AML-193 (cell line): ENCODE measurements at regions not wholly inside any gene's neighbourhood (a gene's known extent, or its start where the extent isn't known, plus 50 kb on each side); places are given as distances from the start of the nearest gene placed in this dataset.

ENCODE experiments used
- DNase-seq, 2 experiments: peaks; one replicate each; lab custom pipeline; 2025; lab: John Stamatoyannopoulos, UW

DNA sequence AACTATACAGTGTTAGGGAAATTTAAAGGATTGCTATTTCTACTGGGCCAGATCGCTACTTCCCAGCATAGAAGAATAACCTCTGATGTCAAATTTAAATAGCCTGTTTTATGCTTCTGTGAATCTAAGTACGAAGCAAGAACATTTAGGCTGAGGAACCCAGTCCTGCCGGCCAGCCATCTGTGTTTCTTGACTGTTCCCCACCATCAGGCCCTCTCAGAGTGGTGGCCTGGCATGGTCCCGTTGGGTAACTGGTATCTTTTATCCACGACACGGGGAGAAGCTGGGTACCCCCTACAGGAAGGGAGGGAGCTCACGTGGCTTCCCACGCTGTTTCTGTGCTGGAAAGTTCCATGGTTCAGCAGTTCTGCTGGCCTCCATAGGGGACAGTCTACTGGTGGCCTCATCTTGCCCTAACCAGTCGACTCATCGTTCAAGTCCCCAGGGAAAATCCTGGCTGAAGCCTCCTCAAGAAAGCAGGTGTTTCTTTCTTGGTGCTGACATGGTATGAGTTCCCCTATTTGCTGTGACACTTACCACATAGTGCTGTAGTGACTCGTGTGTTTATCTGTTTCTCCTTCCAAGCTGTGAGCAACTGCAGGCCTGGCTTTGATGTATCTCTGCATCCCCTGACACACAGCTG lies 201.7 kb upstream of the NLRP1 start:
- no peak for DNase-seq

DNA sequence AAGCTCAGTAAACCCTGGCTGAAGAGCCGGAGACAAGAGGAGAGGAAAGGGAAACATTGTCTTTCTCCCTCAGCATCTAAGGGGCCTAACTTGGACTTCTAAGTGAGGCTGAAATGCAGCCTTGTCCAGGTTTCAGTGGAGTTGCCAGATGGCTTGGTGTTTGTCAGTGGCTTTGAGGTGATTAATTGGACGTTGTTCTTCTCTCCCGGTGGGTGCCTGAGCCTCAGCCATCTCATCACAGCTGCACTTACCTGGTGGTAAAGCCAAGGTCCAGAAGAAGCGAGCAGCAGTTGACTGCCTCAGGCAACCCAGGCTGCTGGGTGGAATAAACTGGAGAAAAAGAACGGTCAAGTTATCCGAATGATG lies 202.2 kb upstream of the NLRP1 start:
- DNase-seq: no peak

DNA sequence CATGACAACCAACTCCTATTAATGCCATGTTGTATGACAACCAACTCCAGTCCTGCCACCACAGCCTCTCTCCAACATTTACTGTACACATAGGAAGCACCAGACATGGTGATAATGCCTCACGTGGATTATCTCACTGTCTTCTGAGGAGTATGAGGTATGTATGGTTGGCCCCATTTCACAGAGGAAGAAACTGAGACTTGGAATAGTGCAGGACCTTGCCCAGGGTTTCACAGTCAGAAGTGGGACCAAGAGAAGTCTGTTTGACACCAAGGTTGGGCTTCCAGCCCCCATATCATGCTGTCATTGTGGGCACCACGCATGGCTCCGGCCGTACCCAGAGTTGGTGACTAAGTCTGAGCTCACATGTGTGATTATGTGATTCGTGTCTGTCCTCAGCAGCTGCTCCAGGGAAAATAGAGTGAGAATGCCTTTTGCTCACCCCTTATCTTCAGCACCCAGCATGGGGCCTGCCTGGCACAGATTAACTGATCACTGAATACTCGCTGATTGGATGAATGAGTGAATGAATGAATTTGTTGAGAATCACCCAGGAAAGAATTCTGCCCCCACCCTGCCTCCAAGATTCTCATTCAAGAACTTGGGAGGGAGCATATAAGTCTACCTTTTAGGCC lies 204.1 kb upstream of the NLRP1 start:
- no peak for DNase-seq

DNA sequence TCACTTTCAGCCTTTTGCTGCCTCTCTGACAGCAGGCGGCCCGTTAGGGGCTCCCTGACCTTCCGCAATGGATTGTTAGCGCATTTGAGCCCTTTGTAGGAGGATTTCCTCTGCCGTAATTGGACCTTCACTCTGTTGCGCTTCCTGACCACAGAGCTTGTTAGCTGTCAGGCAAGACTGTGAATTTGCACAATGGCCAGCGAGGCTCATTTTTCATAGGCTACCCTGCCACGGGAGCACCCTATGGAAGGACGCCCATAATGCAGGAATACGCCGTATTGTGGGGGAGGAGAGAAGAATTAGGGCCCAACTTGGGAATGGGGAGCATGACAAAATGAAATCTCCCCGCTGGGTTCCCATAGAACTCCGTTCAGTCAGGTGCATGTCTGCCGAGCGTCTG lies 205.2 kb upstream of the NLRP1 start:
- no peak for DNase-seq

DNA sequence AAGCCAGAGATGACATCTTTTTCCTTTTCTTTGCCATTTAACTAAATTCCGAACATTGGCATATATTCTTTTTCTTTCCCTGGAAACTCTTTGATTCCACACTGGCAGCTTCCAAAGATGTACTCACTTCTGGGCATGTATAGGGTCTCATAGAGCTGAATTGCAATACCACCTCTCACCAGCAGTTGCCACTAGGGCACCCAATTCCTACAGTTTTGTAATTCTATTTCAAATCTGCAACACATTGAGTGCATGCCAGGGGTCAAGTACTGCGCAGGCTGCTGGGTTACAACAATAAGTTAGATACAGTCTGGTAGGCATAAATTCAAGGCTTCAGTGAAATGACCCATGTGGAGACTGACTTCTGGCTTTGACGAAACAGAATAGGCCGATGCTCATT lies 208.8 kb upstream of the NLRP1 start:
- DNase-seq: no peak

DNA sequence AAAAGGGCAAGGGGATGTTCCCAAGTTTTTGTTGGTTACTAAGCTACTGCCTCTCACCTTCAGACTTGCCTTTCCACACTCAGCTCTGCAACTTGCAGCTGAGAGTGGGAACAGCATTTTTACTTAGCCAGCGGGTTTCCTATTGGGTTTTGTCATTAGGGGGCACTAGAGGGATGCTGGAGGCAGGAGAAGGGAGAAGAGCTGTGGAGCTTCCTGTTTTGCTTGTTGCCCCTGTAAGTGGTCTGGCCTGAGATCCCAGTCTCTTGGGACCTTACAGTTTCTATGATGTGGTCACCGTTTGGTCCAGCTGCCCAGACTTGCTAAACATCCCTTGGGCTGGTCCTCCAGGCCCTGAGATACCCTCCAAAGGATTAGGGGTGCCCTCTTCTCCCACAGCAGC lies 209.6 kb upstream of the NLRP1 start:
- no peak for DNase-seq

DNA sequence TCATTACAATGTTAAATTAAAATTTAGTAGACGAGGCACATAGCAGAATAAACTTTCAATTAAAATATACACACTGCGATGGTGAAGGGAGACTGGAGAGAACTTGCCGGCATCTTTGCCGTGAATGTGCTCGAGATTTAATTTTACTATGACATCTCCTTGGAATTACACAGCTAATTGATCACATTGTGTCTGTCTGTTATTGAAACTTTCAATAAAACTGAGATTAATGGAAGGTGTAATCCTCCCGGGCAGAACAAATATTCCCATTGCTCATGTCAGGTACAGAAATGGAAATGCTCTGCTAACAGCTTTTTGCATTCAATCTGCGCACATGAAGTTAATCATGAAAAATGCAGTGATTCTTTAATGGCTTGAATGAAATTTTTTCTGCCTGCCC lies 210.1 kb upstream of the NLRP1 start:
- DNase-seq: no peak

DNA sequence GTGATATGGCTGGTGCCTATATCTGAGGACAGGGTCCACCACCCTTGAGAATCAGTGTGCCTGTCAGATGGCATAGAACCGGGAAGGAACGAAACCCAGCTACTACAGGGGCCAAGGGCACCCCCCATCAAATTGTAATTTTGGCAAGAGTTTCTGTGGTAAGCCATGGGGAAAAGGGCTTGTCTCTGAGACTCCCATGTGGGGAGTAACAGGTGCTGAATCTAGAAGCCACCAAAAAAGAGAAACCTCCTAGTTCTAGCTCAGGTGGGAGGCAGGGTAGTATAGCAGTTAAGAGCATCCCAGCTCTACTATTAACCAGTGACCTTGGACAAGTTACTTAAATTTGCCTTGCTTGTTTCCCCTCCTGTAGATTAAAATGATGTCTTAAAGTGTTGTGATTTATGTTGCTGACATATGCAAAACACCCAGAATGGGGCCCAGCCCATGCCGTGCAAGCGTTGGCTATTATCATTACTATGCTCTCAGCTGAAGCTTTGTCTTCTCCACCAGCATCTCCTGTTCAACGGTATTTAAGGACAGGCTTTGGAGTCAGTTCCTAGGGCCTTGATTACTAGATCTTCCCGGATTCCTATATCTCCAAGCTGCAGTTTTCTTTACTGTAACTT lies 210.7 kb upstream of the NLRP1 start:
- no peak for DNase-seq

DNA sequence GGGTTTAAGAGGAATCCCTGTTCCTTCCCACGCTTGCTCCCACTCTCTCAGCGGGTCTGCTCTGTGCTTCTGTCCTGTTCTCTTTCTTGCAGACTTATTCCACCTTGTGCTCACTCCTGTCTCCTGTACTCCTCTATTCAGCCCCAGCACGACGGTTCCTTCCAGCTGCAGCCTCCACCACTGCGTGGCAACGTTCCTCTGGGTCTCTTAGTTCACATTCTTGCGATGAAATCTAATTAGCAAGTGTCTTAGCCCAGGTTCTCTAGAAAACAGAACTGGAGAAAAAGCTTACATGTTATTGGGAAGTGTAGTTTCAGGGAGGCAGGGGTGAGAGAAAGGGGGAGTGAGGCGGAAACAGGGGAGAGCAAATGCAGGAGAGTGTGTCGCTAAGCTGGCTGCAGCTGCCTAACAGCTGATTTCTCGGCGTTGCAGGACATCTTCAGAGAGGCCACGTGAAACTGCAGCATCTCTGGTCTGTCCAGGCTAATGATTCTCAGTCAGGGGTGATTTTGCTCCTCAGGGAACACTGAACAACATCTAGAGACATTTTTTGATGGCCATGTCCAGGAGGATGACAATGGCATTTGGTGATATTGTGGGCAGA lies 213.2 kb upstream of the NLRP1 start:
- DNase-seq: no peak

DNA sequence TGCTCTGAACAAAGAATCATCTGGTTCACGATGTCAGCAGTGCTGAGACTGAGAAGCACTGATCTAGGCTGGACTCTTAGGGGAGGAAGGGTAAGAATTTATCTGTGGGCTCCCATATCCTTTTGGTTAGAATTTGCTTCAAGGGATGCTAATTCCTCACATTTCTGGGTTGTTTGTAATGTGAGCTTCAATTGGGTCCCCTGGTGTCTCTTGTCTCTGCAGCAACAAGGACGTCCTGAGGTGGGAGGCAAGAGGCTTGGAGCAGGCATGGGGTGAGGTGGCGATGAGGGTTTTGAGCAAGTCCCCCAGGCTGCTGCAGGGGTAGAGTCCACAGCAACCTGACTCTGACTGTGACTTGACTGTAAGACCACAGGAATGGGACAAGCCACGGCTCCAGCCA lies 213.8 kb upstream of the NLRP1 start:
- DNase-seq: no peak

DNA sequence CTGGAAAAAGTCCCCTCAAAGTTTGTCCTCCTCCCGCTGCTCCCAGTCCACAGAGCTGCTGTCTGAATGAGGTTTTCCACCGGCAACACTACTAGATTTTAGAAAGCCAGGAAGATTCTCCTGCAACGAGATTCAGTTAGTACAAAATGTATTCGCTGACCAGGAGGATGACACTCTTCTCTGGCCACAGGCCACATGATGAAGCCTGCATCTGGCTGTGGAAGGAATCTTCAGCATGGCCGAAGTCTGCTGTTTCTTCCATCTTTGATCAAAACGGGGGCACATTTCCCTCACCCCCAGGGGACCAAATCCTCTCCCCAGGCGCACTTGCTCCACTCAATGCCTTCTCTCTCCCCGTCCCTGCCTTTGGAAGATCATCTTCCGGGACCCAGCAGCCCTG lies 215.8 kb upstream of the NLRP1 start:
- DNase-seq: no peak

DNA sequence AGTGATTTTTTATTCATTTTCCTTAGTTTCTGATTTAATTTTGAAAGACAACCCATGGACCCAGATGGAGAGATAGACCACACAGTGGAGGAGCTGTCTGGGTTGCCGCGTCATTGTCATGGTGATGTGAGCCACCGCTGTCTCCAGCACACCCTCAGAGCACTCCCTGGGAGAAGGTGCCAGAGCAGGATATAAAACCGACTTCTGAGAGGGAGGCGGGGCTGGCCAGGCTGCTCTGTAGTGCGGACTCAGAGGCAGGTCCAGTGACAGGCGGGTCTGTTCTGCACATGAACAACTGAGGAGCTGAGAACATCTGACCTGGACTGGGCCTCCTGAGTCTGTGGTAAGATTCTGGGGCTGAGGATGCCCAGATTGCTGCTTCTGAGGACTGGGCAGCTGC lies 216.3 kb upstream of the NLRP1 start:
- DNase-seq: no peak

DNA sequence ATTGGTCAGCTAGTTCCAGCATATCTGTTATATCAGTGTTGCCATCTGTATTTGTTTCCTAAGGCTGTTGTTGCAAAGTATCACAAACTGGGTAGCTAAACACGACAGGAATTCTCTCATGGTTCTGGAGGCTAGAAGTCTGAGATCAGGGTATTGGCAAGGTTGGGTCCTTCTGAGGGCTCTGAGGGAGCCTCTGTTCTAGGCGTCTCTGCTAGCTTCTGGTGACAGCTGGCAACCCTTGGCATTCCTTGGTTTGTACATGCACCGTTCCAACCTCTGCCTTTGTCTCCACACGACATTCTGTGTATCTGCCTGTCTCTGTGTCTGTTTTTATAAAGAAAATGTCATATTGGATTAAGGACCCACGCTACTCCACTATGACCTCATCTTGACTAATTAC lies 219.9 kb upstream of the NLRP1 start:
- no peak for DNase-seq

DNA sequence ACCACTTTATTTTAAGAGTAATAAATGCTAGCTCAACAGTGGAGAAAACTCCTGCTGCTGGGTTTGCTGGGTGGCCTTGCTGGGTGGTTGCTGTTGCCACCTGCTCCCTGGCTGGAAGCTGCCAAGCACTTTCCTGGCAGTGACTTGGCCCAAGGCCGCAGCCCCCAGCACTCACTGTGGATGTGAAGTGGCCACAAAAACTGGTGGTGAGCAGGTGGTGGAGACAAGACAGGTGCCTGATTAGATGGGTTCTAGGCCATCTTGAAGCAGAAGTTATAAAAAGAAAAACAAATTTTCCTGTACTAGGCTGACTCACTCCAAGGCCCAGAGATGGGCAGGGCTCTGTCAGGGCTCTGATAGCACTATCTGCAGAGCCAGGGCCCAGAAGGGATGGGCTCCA lies 224.7 kb upstream of the NLRP1 start:
- DNase-seq: no peak

DNA sequence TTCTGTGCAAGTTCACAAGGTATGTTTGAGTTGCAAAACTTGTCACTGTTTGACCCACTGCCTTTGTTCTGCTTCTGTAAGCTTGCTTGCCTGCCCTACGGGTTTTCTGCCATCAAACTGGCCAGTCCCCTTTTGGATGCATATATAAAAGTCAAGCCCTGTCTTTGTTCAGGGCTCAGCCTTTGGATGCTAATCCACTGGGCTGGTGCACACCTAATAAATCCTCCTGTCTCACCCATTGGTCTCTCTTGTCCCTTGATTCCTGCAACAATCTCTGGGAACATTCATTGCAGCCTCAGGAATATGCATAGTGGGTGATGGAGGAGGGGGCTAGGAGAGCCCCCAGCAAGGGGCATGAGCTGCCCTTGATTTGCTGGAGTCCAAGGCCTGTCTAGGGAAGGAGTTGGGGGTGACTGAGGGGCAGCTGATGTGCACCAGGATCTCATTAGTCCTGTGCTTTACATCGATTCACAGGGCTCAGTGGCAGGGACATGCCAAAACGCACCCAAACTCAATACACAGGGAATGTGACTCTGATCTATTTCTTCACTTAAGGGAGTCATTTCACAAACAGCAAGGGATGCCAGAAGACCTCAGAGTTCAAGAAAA lies 225.4 kb upstream of the NLRP1 start:
- no peak for DNase-seq

DNA sequence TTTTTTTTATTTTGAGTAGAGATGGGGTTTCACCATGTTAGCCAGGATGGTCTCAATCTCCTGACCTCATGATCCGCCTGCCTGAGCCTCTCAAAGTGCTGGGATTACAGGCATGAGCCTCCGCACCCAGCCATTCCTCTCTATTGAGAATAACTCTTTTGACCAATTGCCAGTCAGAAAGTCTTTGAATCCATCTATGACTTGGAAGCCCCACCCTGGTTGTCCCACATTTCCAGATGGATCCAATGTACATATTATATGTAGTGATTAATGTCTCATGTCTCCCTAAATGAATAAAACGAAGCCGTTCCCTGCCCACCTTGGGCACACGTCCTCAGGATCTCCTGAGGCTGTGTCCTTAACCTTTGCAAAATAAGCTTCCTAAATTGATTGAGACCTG lies 228.3 kb upstream of the NLRP1 start:
- DNase-seq: no peak

DNA sequence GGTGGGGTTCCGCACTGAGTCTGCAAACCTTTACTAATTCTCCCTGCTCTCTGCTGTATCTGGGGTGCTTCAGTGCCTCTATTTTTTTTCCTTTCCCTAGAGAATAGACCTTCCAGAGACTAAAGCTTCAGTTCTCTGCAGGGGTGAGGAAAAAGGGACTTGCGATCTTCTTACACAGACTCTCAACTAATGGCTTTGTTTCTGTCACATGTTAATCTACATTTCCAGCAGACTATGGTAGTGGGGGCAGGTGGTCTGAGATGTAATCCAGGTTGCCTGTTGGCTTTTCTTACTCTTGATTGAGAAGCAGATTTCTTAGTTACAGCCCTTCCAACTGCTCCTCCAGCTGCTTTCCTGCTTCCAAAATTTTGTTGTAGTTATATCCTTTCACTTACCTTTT lies 229.0 kb upstream of the NLRP1 start:
- DNase-seq: no peak

DNA sequence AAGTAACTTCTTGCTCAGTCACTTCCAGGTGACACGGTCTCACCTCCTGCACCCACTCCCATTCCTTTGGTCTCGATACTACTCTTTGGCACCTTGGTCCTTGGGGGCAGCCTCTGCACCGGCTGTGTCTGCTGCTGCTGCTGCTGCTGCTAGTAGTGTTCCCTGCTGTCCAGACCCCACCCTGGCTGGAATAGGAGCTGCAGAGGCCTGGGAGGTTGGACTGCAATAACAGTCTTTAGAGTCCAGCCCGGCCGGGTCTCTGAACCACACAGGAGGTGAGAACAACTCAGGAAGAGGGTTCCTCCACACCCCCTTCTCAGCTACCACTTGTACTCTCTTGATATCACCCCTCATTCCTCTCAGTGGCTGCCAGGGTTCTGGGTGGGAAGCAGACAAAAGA lies 231.1 kb upstream of the NLRP1 start:
- DNase-seq: no peak

DNA sequence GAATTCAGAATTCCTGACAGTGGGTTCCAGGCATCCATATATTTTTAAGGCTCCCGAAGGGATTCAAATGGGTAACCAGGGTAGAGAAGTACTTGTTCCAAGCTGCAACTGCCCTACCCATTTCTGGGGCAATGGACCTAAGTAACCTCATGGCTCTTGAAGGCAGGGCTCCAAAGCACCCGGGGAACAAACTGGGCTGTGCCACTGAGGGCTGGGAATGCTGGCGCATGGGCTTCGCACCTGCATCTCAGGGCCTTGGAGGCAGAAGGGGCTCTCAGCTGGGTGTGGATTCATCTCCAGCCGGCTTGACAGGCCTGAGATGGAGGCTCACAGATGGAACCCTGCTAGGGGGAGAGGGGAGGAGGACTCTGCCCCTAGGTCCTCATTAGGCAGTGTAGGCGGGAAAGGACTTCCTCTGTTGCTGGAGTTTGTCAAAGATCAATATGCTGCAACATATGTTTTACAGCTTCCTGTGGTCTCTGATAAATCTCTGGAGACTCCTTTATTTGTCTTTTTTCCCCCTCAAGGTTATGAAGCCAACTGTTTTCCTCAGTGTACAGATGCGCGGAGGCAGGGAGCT lies 232.3 kb upstream of the NLRP1 start:
- DNase-seq: no peak

DNA sequence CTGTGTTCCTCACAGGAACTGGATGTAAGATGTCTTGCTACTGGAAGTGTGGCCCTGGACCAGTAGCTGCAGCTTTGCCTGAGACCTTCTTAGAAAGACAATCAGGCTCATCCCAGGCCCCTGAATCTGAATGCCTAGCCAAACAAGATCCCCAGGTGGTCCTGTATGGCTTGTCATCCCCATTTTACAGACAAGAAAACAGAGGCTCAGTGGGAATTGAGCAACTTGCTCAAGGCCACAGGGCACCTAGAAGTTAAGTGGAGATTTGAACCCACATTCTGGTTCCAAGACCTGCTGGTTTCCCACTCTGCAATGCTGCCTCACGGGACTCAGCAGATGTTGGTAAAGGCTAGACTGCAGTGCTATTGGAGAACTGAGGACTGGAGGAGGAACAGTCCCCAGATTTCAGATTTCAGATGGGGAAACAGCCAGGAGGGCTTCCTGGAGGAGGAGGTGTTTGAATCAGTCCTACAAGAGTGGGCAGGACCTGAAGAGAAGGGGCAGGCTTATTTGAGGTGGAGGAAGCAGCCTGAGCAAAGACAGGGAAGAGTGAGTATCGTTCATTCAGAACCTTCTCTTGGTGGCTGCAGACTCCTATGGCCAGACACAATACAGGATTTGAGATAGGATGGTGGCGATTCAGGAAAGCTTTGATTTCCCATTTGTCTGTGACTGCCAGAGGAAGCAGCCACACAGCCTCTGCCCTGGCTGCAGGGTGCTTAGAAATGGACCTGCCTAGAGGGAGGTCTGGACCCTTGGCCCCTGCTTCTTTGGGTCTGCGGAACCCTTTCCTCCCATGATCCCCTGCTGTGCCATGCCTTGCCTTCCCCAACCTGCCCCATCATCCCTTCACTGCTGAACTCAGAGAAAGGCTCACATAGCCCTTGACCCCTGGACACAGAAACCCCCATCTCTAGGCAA lies 233.4 kb upstream of the NLRP1 start:
- no peak for DNase-seq

DNA sequence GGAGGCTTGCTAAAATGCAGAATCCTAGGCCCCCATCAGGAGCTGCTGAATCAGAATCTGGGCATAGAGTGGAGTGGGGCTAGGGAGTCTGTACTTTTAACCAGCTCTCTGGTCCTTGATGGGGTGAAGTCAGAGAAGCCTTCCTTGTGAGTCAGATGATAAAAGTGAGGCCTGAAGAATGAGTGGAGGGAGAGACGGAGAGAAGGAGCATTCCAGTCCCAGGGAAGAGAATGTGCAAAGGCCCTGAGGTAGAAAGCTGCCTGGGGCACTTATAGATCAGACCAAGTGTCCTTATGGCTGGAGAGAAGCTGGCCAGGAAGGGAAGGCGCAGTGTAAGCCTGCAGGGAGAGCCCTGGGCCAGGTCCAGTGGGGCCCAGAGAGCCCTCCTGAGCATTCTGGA lies 235.1 kb upstream of the NLRP1 start:
- DNase-seq: no peak
